WTC11 (cell line): ENCODE measurements at regions not wholly inside any gene's neighbourhood (a gene's known extent, or its start where the extent isn't known, plus 50 kb on each side); places are given as distances from the start of the nearest gene placed in this dataset.

Source experiments
- ESRRA ChIP-seq: sonication (generic); formaldehyde crosslinking; IDR thresholded peaks from 2 replicates; pipeline ENCODE4 v1.8.1; 2022; ENCODE audit warnings: mild to moderate bottlenecking, missing genetic modification reagents, borderline replicate concordance
- FOXK1 ChIP-seq: sonication (generic); formaldehyde crosslinking; IDR thresholded peaks from 2 replicates; pipeline ENCODE4 v1.8.0; 2022; ENCODE audit warnings: mild to moderate bottlenecking, moderate library complexity, missing genetic modification reagents
- GABPB1 ChIP-seq: sonication (generic); formaldehyde crosslinking; IDR thresholded peaks from 2 replicates; pipeline ENCODE4 v1.8.1; 2023; ENCODE audit warnings: mild to moderate bottlenecking, missing genetic modification reagents
- NFATC4 ChIP-seq: fragments of 250-450 bp; sonication (Bioruptor Pico); IDR thresholded peaks from 2 replicates; pipeline ENCODE4 v1.9.0; 2021; ENCODE audit warnings: mild to moderate bottlenecking
- ZNF232 ChIP-seq: sonication (generic); formaldehyde crosslinking; IDR thresholded peaks from 2 replicates; pipeline ENCODE4 v1.8.0; 2022; ENCODE audit warnings: mild to moderate bottlenecking, missing genetic modification reagents
- TF ChIP-seq, protein P1 (sequence below): fragments of 200-600 bp; IDR thresholded peaks from 2 replicates; pipeline ENCODE4 v1.8.0; 2022; ENCODE audit warnings: antibody characterized with exemption
- TF ChIP-seq, protein P2 (sequence below): sonication (generic); formaldehyde crosslinking; IDR thresholded peaks from 2 replicates; pipeline ENCODE4 v1.8.0; 2022; ENCODE audit warnings: missing genetic modification reagents

DNA sequence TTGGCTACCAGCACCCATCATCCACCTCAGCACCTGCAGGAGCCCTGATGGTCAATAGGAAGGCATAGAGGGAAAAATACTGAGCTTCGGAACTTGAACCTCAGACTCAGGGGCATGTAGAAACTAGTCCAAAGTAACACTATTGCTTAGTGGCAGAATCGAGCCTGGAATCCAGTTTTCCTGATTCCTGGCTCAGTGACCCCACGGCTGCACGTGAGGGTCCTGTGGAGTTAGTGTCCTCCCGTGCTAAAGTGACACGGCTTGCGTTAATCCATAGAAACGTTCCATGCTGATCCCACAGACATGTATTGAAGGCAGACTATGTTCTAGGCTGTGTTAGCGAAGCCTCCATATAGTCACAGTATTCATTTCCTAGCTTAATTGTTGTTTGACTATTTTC lies 747.0 kb upstream of the TPTE start:
- no peak for TF ChIP-seq ESRRA (CRISPR knock-in tag)
- TF ChIP-seq GABPB1 (CRISPR knock-in tag), result no peak
- no peak for TF ChIP-seq ZNF232 (CRISPR knock-in tag)
- TF ChIP-seq, protein P1, sequence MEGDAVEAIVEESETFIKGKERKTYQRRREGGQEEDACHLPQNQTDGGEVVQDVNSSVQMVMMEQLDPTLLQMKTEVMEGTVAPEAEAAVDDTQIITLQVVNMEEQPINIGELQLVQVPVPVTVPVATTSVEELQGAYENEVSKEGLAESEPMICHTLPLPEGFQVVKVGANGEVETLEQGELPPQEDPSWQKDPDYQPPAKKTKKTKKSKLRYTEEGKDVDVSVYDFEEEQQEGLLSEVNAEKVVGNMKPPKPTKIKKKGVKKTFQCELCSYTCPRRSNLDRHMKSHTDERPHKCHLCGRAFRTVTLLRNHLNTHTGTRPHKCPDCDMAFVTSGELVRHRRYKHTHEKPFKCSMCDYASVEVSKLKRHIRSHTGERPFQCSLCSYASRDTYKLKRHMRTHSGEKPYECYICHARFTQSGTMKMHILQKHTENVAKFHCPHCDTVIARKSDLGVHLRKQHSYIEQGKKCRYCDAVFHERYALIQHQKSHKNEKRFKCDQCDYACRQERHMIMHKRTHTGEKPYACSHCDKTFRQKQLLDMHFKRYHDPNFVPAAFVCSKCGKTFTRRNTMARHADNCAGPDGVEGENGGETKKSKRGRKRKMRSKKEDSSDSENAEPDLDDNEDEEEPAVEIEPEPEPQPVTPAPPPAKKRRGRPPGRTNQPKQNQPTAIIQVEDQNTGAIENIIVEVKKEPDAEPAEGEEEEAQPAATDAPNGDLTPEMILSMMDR, result no peak
- TF ChIP-seq, protein P2, sequence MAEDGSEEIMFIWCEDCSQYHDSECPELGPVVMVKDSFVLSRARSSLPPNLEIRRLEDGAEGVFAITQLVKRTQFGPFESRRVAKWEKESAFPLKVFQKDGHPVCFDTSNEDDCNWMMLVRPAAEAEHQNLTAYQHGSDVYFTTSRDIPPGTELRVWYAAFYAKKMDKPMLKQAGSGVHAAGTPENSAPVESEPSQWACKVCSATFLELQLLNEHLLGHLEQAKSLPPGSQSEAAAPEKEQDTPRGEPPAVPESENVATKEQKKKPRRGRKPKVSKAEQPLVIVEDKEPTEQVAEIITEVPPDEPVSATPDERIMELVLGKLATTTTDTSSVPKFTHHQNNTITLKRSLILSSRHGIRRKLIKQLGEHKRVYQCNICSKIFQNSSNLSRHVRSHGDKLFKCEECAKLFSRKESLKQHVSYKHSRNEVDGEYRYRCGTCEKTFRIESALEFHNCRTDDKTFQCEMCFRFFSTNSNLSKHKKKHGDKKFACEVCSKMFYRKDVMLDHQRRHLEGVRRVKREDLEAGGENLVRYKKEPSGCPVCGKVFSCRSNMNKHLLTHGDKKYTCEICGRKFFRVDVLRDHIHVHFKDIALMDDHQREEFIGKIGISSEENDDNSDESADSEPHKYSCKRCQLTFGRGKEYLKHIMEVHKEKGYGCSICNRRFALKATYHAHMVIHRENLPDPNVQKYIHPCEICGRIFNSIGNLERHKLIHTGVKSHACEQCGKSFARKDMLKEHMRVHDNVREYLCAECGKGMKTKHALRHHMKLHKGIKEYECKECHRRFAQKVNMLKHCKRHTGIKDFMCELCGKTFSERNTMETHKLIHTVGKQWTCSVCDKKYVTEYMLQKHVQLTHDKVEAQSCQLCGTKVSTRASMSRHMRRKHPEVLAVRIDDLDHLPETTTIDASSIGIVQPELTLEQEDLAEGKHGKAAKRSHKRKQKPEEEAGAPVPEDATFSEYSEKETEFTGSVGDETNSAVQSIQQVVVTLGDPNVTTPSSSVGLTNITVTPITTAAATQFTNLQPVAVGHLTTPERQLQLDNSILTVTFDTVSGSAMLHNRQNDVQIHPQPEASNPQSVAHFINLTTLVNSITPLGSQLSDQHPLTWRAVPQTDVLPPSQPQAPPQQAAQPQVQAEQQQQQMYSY, result no peak
- TF ChIP-seq NFATC4 (CRISPR knock-in tag), result no peak
- no peak for TF ChIP-seq FOXK1 (CRISPR knock-in tag)
